K562 (cell line): ENCODE measurements at regions not wholly inside any gene's neighbourhood (a gene's known extent, or its start where the extent isn't known, plus 50 kb on each side); places are given as distances from the start of the nearest gene placed in this dataset.

Experiments used
- ATAC-seq: fragments of 200-7000 bp; cut with Tn5 transposase; 3 replicates; pipeline ENCODE4 v1.9.1; 2020; ENCODE audit warnings: moderate library complexity
- BruUV-seq: library from RNA; stranded (reverse); fragments of 400-500 nt; replicated peaks from 2 replicates; lab custom pipeline; 2021; lab: Mats Ljungman, UMichigan
- CTCF ChIA-PET: fragments of 300-600 bp; formaldehyde crosslinking; extraction: SDS; loops from one replicate; lab custom pipeline; 2021; ENCODE audit warnings: low intra/inter-chr PET ratio; lab: Yijun Ruan, JAX
- POLR2A ChIA-PET: fragments of 300-600, 350-650 bp; sonication (Branson Sonifier 250); formaldehyde crosslinking; extraction: SDS; loops from one replicate; lab custom pipeline; 2021; ENCODE audit warnings: antibody characterized with exemption, inconsistent platforms; lab: Yijun Ruan, JAX
- DNase-seq, 4 experiments: peaks; one replicate each; pipeline versions ENCODE4 v3.0.0 to v3.0.0-alpha.2; 2011 to 2018; ENCODE audit warnings: low spot score in 3 of 4, mixed read lengths in 3 of 4; ENCODE audit errors: extremely low read depth in 1 of 4
- FAIRE-seq: peaks from 2 replicates; lab custom pipeline; 2011; peaks lifted over from hg19 to GRCh38; lab: Jason Lieb, UNC
- H2AFZ ChIP-seq: 2 replicates; pipeline ENCODE4 v1.6.0; 2011; ENCODE audit warnings: low read depth, low read length, control low read depth, inconsistent platforms
- H3K27ac ChIP-seq: fragments of 200-600 bp; 3 replicates; pipeline ENCODE4 v1.8.0; 2011; ENCODE audit warnings: low read depth, mild to moderate bottlenecking, control low read depth, inconsistent platforms, low read length, moderate library complexity, mixed read lengths; ENCODE audit errors: extremely low read depth
- H3K27me3 ChIP-seq, 2 experiments: fragments of 300-600 bp in 1 of 2; 2 replicates in 1 of 2; 3 replicates in 1 of 2; pipeline versions ENCODE4 v1.6.0 to v1.8.0; 2011; ENCODE audit warnings: inconsistent platforms in 2 of 2, low read length in 2 of 2, mild to moderate bottlenecking in 1 of 2, mixed read lengths in 1 of 2, moderate library complexity in 1 of 2; ENCODE audit not compliant: control insufficient read depth in 2 of 2, insufficient read depth in 2 of 2
- H3K36me3 ChIP-seq: fragments of 300-600 bp; 3 replicates; pipeline ENCODE4 v1.8.0; 2011; ENCODE audit warnings: mild to moderate bottlenecking, low read length, inconsistent platforms; ENCODE audit not compliant: control insufficient read depth, insufficient read depth
- H3K4me1 ChIP-seq, 2 experiments: fragments of 200-600 bp in 1 of 2; replicated peaks in 1 of 2; 2 replicates in 1 of 2; 3 replicates in 1 of 2; pipeline versions ENCODE4 v1.5.1 to v1.8.0; 2011; ENCODE audit warnings: inconsistent platforms in 2 of 2, low read length in 2 of 2, mild to moderate bottlenecking in 1 of 2, mixed read lengths in 1 of 2, moderate library complexity in 1 of 2; ENCODE audit not compliant: control insufficient read depth in 2 of 2, insufficient read depth in 2 of 2
- H3K4me2 ChIP-seq: 2 replicates; pipeline ENCODE4 v1.6.1; 2011; ENCODE audit warnings: low read length, control low read depth, inconsistent platforms, mixed read lengths; ENCODE audit not compliant: insufficient read depth
- H3K4me3 ChIP-seq: fragments of 200-600 bp; sonication (generic), shearing (Covaris generic); 2 replicates; pipeline ENCODE4 v1.5.1; 2016; ENCODE audit warnings: control low read depth, inconsistent platforms
- H3K79me2 ChIP-seq: fragments of 200-600 bp; 3 replicates; pipeline ENCODE4 v1.8.0; 2011; ENCODE audit warnings: low read length, inconsistent platforms; ENCODE audit not compliant: control insufficient read depth, insufficient read depth
- H3K9ac ChIP-seq, 2 experiments: 2 replicates each; pipeline versions ENCODE4 v1.6.0 to v1.6.1; 2011; ENCODE audit warnings: low read depth in 2 of 2, low read length in 2 of 2, control low read depth in 1 of 2, inconsistent platforms in 1 of 2, mild to moderate bottlenecking in 1 of 2, mixed read lengths in 1 of 2; ENCODE audit not compliant: insufficient read depth in 1 of 2
- H3K9me1 ChIP-seq: one replicate; pipeline ENCODE4 v1.6.0; 2011; ENCODE audit warnings: inconsistent platforms, mild to moderate bottlenecking, low read length, moderate library complexity; ENCODE audit not compliant: control insufficient read depth, insufficient read depth
- H3K9me3 ChIP-seq: replicated peaks from 2 replicates; pipeline ENCODE4 v1.5.1; 2011; ENCODE audit warnings: low read depth, low read length, inconsistent platforms; ENCODE audit not compliant: control insufficient read depth, insufficient read depth
- H4K20me1 ChIP-seq: replicated peaks from 2 replicates; pipeline ENCODE4 v1.6.1; 2011; ENCODE audit warnings: low read length, inconsistent platforms, mixed read lengths; ENCODE audit not compliant: control insufficient read depth, insufficient read depth
- ADNP ChIP-seq: fragments of 200-800 bp; sonication (Bioruptor generic); IDR thresholded peaks from 2 replicates; pipeline ENCODE4 v1.6.1; 2016; ENCODE audit warnings: missing genetic modification characterization, missing compliant biosample characterization
- CLOCK ChIP-seq: fragments of 250-450 bp; sonication (Bioruptor Pico); IDR thresholded peaks from 2 replicates; pipeline ENCODE4 v1.4.0; 2020; ENCODE audit warnings: mild to moderate bottlenecking, moderate library complexity, borderline replicate concordance
- DNMT1 ChIP-seq: fragments of 450-650 bp; IDR thresholded peaks from 2 replicates; pipeline ENCODE4 v1.6.1; 2016; ENCODE audit warnings: antibody characterized with exemption, mild to moderate bottlenecking
- FOXJ3 ChIP-seq: sonication (generic); formaldehyde crosslinking; IDR thresholded peaks from 2 replicates; pipeline ENCODE4 v1.4.0; 2020; ENCODE audit warnings: mild to moderate bottlenecking, missing genetic modification reagents
- GATA2 ChIP-seq: sonication (generic); formaldehyde crosslinking; IDR thresholded peaks from 2 replicates; pipeline ENCODE4 v1.4.0; 2020; ENCODE audit warnings: mild to moderate bottlenecking, missing genetic modification reagents
- KLF13 ChIP-seq: fragments of 450-650 bp; IDR thresholded peaks from 2 replicates; pipeline ENCODE4 v1.6.1; 2016; ENCODE audit warnings: missing genetic modification characterization, low read depth, mild to moderate bottlenecking, missing compliant biosample characterization, moderate library complexity, borderline replicate concordance
- NFRKB ChIP-seq: fragments of 450-650 bp; IDR thresholded peaks from 2 replicates; pipeline ENCODE4 v1.6.1; 2016; ENCODE audit warnings: low read depth
- NR2C1 ChIP-seq, 2 experiments: fragments of 450-650 bp; IDR thresholded peaks; 2 replicates each; pipeline ENCODE4 v1.6.1; 2017; ENCODE audit warnings: mild to moderate bottlenecking in 2 of 2, antibody characterized with exemption in 1 of 2, inconsistent platforms in 1 of 2, missing compliant biosample characterization in 1 of 2, missing genetic modification characterization in 1 of 2
- NR2C2 ChIP-seq, 2 experiments: fragments of 200-800 bp in 1 of 2; sonication (Bioruptor generic) in 1 of 2; sonication (generic) in 1 of 2; formaldehyde crosslinking in 1 of 2; IDR thresholded peaks; 2 replicates each; pipeline versions ENCODE4 v1.6.1 to v1.8.0; 2016 to 2022; ENCODE audit warnings: mild to moderate bottlenecking in 1 of 2, missing compliant biosample characterization in 1 of 2, missing genetic modification characterization in 1 of 2, missing genetic modification reagents in 1 of 2
- SMC3 ChIP-seq: conservative IDR thresholded peaks from 2 replicates; pipeline ENCODE4 v1.6.1; 2011; ENCODE audit warnings: low read depth, low read length, improper control_type of control experiment; ENCODE audit not compliant: insufficient read depth
- TCF7 ChIP-seq: sonication (generic); IDR thresholded peaks from 2 replicates; pipeline ENCODE4 v1.6.1; 2016; ENCODE audit warnings: antibody characterized with exemption, borderline replicate concordance
- ZNF232 ChIP-seq: sonication (generic); formaldehyde crosslinking; IDR thresholded peaks from 2 replicates; pipeline ENCODE4 v1.8.0; 2022; ENCODE audit warnings: mild to moderate bottlenecking, missing genetic modification reagents
- ZNF3 ChIP-seq: fragments of 250-450 bp; sonication (Bioruptor Pico); IDR thresholded peaks from 2 replicates; pipeline ENCODE4 v1.5.0; 2021; ENCODE audit warnings: mild to moderate bottlenecking, moderate library complexity
- ZNF77 ChIP-seq: fragments of 250-450 bp; sonication (Bioruptor Pico); IDR thresholded peaks from 2 replicates; pipeline ENCODE4 v1.5.0; 2020
- WGBS: fragments of 100-300 bp; shearing (Covaris generic); methylation state at CpG from one replicate; pipeline ENCODE4 v1.1.6; 2016; ENCODE audit warnings: low coverage, mixed read lengths; ENCODE audit not compliant: insufficient coverage; ENCODE audit errors: missing lambda C conversion rate; 5-methylcytosine and 5-hydroxymethylcytosine counted together
- in situ Hi-C: fragments of 300-500 bp; cut with MboI; formaldehyde crosslinking; loops from 4 replicates; pipeline ENCODE4 v1.15.0; 2018; ENCODE audit warnings: inconsistent platforms, mixed read lengths
- intact Hi-C: fragments of 100-400 bp; cut with micrococcal nuclease; formaldehyde crosslinking; loops from 2 replicates; pipeline ENCODE4 v1.14.2; 2022
- TF ChIP-seq, protein P1 (sequence below): fragments of 450-650 bp; formaldehyde crosslinking; IDR thresholded peaks from 2 replicates; pipeline ENCODE4 v1.4.0; 2020; ENCODE audit warnings: mild to moderate bottlenecking, moderate library complexity

DNA sequence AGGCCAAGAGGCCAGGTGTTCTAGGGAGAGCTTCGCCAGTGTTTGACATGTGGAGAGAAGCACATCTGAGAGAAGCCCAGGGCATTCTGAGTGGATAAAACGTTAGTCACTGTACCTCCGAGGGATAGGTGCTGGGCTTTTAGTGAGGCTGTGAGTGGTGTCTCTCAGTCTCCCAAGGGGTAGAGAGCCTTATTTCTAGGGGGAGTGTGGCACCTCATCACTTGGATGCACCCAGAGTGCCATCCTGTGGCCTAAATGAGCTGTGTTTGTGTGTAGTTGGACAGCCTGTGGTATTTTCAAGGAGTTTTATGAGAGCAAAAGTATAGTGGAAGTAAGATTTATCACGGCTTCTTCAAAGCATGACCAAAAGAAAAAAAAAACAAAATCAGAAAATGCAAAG, 1046.9 kb upstream of the WWC1 start:
- Histone ChIP-seq H3K9me3 (no peaks in the 10 kb centered on the region), H3K9me1 (no peaks in the 10 kb centered on the region), H3K4me1 (no peaks in the 10 kb centered on the region), H4K20me1 (no peaks in the 10 kb centered on the region), H3K27me3 (no peaks in the 10 kb centered on the region), H3K36me3 (no peaks in the 10 kb centered on the region), H3K4me3 (no peak overlapping the region), H3K27ac (no peak overlapping the region), H3K9ac (no peak overlapping the region), H3K79me2 (no peaks in the 10 kb centered on the region), H2AFZ (no peak overlapping the region), H3K4me2 (no peak overlapping the region)
- POLR2A ChIA-PET, result no interaction called here
- DNase-seq (no peak), FAIRE-seq (no peak), ATAC-seq (no peak)
- intact Hi-C loops (no loop called here), in situ Hi-C loops (no loop called here)
- CTCF ChIA-PET, result no interaction called here
- no TSS peak for BruUV-seq
- WGBS, result 0% methylated on average over 4 of the region's 4 CpGs
- TF ChIP-seq TCF7 (no peak), FOXJ3 (no peak), NFRKB (no peak), DNMT1 (no peak), ZNF232 (CRISPR knock-in tag) (no peak), ZNF77 (CRISPR knock-in tag) (no peak), CLOCK (CRISPR knock-in tag) (no peak), NR2C1 (IDR thresholded peaks at IDR 0.05) (no peak), NR2C1 (tag; IDR thresholded peaks at IDR 0.05) (no peak), GATA2 (CRISPR knock-in tag) (no peak), ZNF3 (no peak), NR2C2 (CRISPR knock-in tag; IDR thresholded peaks at IDR 0.05) (no peak), NR2C2 (tag; IDR thresholded peaks at IDR 0.05) (no peak), KLF13 (tag) (no peak), ADNP (no peak), SMC3 (no peak)
- TF ChIP-seq, protein P1, sequence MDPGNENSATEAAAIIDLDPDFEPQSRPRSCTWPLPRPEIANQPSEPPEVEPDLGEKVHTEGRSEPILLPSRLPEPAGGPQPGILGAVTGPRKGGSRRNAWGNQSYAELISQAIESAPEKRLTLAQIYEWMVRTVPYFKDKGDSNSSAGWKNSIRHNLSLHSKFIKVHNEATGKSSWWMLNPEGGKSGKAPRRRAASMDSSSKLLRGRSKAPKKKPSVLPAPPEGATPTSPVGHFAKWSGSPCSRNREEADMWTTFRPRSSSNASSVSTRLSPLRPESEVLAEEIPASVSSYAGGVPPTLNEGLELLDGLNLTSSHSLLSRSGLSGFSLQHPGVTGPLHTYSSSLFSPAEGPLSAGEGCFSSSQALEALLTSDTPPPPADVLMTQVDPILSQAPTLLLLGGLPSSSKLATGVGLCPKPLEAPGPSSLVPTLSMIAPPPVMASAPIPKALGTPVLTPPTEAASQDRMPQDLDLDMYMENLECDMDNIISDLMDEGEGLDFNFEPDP, result no peak
